ENCODE measurements at regions not wholly inside any gene's neighbourhood (a gene's known extent, or its start where the extent isn't known, plus 50 kb on each side); places are given as distances from the start of the nearest gene placed in this dataset.

DNA sequence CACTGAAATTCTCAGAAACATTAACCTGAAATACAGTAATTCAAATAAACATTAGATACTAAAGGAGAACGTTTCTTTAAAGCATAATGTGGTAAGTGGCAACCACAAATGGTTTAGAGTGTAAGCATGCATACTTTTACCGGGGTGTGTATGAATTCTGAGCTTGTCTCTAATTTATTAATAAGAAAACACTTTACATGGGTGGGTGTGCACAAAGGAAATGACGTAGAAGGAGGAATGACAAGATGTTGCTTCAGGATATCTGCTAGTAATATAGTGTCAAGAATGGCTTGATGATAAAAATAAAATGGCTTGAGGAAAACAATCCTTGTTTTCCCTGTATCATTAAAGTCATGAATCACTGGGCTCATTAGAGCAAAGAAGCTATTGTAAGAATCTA, 92.5 kb downstream of the ARL4A start:
- intact Hi-C loops (cut with DNase I) = no loop called here
- no peak overlapping the region for H3K4me3 ChIP-seq
- no peaks in the 10 kb centered on the region for H3K9me3 ChIP-seq
- H3K36me3 ChIP-seq = no peaks in the 10 kb centered on the region
- DNase-seq (no peak), ATAC-seq (no peak)
- TF ChIP-seq, protein P1, sequence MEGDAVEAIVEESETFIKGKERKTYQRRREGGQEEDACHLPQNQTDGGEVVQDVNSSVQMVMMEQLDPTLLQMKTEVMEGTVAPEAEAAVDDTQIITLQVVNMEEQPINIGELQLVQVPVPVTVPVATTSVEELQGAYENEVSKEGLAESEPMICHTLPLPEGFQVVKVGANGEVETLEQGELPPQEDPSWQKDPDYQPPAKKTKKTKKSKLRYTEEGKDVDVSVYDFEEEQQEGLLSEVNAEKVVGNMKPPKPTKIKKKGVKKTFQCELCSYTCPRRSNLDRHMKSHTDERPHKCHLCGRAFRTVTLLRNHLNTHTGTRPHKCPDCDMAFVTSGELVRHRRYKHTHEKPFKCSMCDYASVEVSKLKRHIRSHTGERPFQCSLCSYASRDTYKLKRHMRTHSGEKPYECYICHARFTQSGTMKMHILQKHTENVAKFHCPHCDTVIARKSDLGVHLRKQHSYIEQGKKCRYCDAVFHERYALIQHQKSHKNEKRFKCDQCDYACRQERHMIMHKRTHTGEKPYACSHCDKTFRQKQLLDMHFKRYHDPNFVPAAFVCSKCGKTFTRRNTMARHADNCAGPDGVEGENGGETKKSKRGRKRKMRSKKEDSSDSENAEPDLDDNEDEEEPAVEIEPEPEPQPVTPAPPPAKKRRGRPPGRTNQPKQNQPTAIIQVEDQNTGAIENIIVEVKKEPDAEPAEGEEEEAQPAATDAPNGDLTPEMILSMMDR (IDR thresholded peaks at IDR 0.05) = no peak
- no peak overlapping the region for H3K27ac ChIP-seq
- no peaks in the 10 kb centered on the region for H3K4me1 ChIP-seq
- no peaks in the 10 kb centered on the region for H3K27me3 ChIP-seq (ENCODE audit: low read depth)

DNA sequence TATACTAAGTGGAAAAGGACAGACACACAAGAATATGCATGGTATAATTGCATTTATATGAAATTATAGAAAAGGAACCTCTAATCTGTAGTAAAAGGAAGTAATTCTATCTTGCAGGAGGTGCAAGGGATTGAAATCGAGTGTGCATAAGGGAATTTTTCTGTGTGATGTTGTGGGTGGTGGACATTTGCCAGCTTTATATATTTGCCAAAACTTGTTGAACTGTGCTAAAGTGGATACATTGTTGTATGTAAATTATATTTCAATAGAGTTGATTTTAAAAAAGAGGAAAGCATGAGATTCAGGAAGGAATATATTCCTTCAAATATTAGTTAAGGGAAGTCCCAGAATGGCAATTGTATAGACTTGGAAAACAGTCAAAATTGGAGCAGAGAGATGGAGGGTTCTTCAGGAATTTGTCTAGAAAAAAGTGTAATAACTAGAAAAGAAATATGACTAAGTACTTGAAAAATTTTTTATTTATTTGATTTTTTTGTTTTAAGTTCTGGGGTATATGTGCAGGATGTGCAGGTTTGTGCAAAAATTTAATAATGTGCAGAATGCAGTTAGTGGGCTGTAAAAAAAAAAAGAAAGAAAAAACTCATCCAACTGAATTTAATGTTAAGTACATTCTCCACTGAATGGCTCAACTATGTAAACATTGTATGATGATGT, 96.1 kb downstream of the ARL4A start:
- Histone ChIP-seq H3K27me3 (ENCODE audit: low read depth) (no peaks in the 10 kb centered on the region), H3K4me3 (no peak overlapping the region), H3K9me3 (no peaks in the 10 kb centered on the region), H3K27ac (no peak overlapping the region), H3K36me3 (no peaks in the 10 kb centered on the region), H3K4me1 (no peaks in the 10 kb centered on the region)
- no peak for ATAC-seq
- intact Hi-C loops (cut with DNase I) = no loop called here
- TF ChIP-seq, protein P1 (IDR thresholded peaks at IDR 0.05) = no peak
- no peak for DNase-seq

DNA sequence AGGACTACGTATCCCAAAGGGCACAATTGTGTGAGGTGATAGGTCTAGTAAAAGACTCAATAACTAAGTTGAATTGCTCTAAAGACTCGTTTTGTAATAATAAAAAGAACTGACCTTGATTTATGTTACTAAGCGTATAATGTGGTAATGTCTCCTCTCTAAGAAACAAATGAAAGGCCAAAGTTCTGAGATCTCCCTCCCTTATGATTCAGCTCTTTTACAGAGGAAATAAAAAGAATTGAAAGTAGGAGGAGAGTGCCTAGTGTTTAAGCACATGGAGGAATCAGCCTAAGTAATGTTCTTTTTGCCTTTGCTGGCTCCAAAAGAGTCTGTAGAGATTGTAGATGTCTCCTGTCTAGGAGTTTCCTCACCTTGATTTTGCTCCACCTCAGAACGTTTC, 98.0 kb downstream of the ARL4A start:
- TF ChIP-seq, protein P1 (IDR thresholded peaks at IDR 0.05) = no peak
- ATAC-seq = no peak
- Histone ChIP-seq H3K27ac (no peak overlapping the region), H3K4me1 (no peaks in the 10 kb centered on the region), H3K9me3 (no peaks in the 10 kb centered on the region), H3K27me3 (ENCODE audit: low read depth) (no peaks in the 10 kb centered on the region), H3K36me3 (no peaks in the 10 kb centered on the region), H3K4me3 (no peak overlapping the region)
- DNase-seq = no peak
- intact Hi-C loops (cut with DNase I) = no loop called here

DNA sequence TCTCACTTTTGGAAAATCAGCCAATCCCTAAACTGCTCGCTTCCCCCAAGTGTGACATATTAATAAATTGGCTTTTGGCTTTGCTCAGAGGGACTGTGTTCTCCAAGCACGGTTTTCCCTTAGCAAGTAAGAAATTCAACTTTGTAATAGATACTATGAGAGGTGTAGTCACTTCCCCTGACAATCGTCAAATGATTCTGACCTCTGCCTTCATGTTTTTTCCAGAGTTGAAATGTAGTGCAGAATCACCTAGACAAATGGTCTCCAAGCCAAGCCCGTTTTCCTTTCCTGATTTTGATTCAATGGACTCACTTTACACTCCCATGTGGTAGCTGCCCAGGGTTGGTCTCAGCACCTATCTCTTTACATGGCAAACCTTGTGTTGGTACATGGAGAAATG, 99.1 kb downstream of the ARL4A start:
- ATAC-seq = no peak
- Histone ChIP-seq H3K27ac (no peak overlapping the region), H3K4me1 (no peaks in the 10 kb centered on the region), H3K4me3 (no peak overlapping the region), H3K9me3 (no peaks in the 10 kb centered on the region), H3K27me3 (ENCODE audit: low read depth) (no peaks in the 10 kb centered on the region), H3K36me3 (no peaks in the 10 kb centered on the region)
- DNase-seq = no peak
- TF ChIP-seq, protein P1 (IDR thresholded peaks at IDR 0.05) = no peak
- intact Hi-C loops (cut with DNase I) = no loop called here

DNA sequence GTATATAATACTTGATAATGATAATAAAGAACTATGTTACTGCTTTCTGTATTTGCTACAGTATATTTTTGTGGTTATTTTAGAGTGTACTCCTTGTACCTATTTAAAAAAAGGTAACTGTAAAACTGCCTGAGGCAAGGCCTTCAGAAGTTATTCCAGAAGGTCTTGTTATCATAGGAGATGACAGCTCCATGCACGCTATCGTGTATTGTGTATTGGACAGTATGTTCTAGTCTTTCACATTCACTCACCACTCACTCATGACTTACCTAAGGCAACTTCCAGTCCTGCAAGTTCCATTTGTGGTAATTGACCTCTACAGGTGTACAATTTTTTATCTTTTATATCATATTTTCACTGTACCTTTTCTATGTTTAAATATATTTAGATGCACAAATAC, 100.7 kb downstream of the ARL4A start:
- TF ChIP-seq, protein P1 (IDR thresholded peaks at IDR 0.05) = no peak
- no peaks in the 10 kb centered on the region for H3K9me3 ChIP-seq
- DNase-seq (no peak), ATAC-seq (no peak)
- H3K36me3 ChIP-seq = no peaks in the 10 kb centered on the region
- no peaks in the 10 kb centered on the region for H3K4me1 ChIP-seq
- intact Hi-C loops (cut with DNase I) = no loop called here
- H3K27me3 ChIP-seq (ENCODE audit: low read depth) = no peaks in the 10 kb centered on the region
- no peak overlapping the region for H3K27ac ChIP-seq
- no peak overlapping the region for H3K4me3 ChIP-seq

Data from lower lobe of right lung (tissue), 2 donors.